Right lobe of liver (tissue), 6 donors: ENCODE measurements at regions not wholly inside any gene's neighbourhood (a gene's known extent, or its start where the extent isn't known, plus 50 kb on each side); places are given as distances from the start of the nearest gene placed in this dataset.

ENCODE experiments used
- ATAC-seq, 4 donors: fragments of 200-7000 bp; cut with Tn5 transposase; one replicate each; pipeline ENCODE4 v1.9.1; 2020; ENCODE audit warnings: mild to moderate bottlenecking in 4 of 4, moderate library complexity in 4 of 4
- DNase-seq, 3 donors: peaks; one replicate each; pipeline ENCODE4 v3.0.0-alpha.2; 2020
- H3K27ac ChIP-seq, 3 donors: fragments of 200-600 bp; one replicate each; pipeline ENCODE4 v1.8.0; 2022
- H3K27me3 ChIP-seq, 2 donors: fragments of 200-600 bp; one replicate each; pipeline ENCODE4 v1.8.0; 2022
- H3K36me3 ChIP-seq, 4 donors: fragments of 200-600 bp; sonication (generic) in 1 of 4; one replicate each; pipeline versions ENCODE4 v1.5.1 to v1.8.0; 2017 to 2022; ENCODE audit warnings: control low read depth in 1 of 4
- H3K4me1 ChIP-seq, 4 donors: fragments of 200-600 bp; sonication (generic) in 1 of 4; one replicate each; pipeline versions ENCODE4 v1.5.1 to v1.8.0; 2017 to 2022; ENCODE audit warnings: control low read depth in 1 of 4
- H3K4me3 ChIP-seq, 3 donors: fragments of 200-600 bp; one replicate each; pipeline ENCODE4 v1.8.0; 2022
- H3K9me3 ChIP-seq, 4 donors: fragments of 200-600 bp; sonication (generic) in 1 of 4; one replicate each; pipeline versions ENCODE4 v1.5.1 to v1.8.0; 2017 to 2022; ENCODE audit warnings: control low read depth in 1 of 4
- CTCF ChIP-seq, 4 donors: fragments of 200-600 bp in 3 of 4; fragments of 450-650 bp in 1 of 4; IDR thresholded peaks; one replicate each; pipeline versions ENCODE4 v1.5.1 to v1.8.0; 2016 to 2022; ENCODE audit warnings: antibody characterized with exemption in 4 of 4, mild to moderate bottlenecking in 2 of 4
- POLR2A ChIP-seq: fragments of 450-650 bp; IDR thresholded peaks from one replicate; pipeline ENCODE4 v1.6.1; 2017; ENCODE audit warnings: antibody characterized with exemption, mild to moderate bottlenecking
- WGBS: methylation state at CpG from one replicate; pipeline ENCODE4 v1.1.6; 2018; ENCODE audit warnings: low coverage, low lambda C conversion rate; ENCODE audit not compliant: insufficient coverage; ENCODE audit errors: missing lambda C conversion rate; 5-methylcytosine and 5-hydroxymethylcytosine counted together
- intact Hi-C, 2 donors: fragments of 100-400 bp; cut with DNase I; formaldehyde crosslinking; loops; one replicate each; pipeline versions ENCODE4 v1.11.2 to v1.14.1; 2022
- donor health status: DM: no; HTN: yes; CAD: no.
- donor health status: DM: no; HTN: no; CAD: no.
- donor health status: DM: no; HTN: no; CAD: no.
- donor health status: DM: no; HTN: yes; CAD: no.
- donor health status: DM: no; HTN: yes; CAD: no.

- Histone ChIP-seq H3K4me1 (peaks cover 0 to 7% (median 3%) of the 10 kb centered on the region in 4 donors), H3K9me3 (no peaks in the 10 kb centered on the region), H3K27ac (peak overlapping the region in 2 of 3 donors; percentile 67 to 72), H3K36me3 (no peaks in the 10 kb centered on the region), H3K4me3 (no peak overlapping the region), H3K27me3 (no peaks in the 10 kb centered on the region)
- no peak for DNase-seq
- no peak for ATAC-seq
- no peak for TF ChIP-seq CTCF (IDR thresholded peaks at IDR 0.05)
- TF ChIP-seq POLR2A, result no peak
- WGBS, result 85% methylated on average over 2 of the region's 2 CpGs
- intact Hi-C loops, result no loop called here
Observed at GRCh38 chr1:212519131-212519530, 86.4 kb downstream of the NENF start.

- Histone ChIP-seq H3K27me3 (no peaks in the 10 kb centered on the region), H3K27ac (no peak overlapping the region), H3K9me3 (no peaks in the 10 kb centered on the region), H3K4me3 (no peak overlapping the region), H3K4me1 (peaks cover 0 to 7% (median 3%) of the 10 kb centered on the region in 4 donors), H3K36me3 (no peaks in the 10 kb centered on the region)
- DNase-seq (no peak), ATAC-seq (no peak)
- intact Hi-C loops, result no loop called here
- TF ChIP-seq CTCF (IDR thresholded peaks at IDR 0.05) (no peak), POLR2A (no peak)
Observed at GRCh38 chr1:212520299-212520698, 87.6 kb downstream of the NENF start.

GRCh38 chr1:212520746-212521145, 87.8 kb upstream of the ATF3 start:
- intact Hi-C loops, result no loop called here
- ATAC-seq (no peak), DNase-seq (no peak)
- WGBS, result 91% methylated on average over 5 of the region's 5 CpGs
- H3K9me3 ChIP-seq, result no peaks in the 10 kb centered on the region
- H3K4me3 ChIP-seq, result no peak overlapping the region
- H3K27ac ChIP-seq, result no peak overlapping the region
- no peaks in the 10 kb centered on the region for H3K27me3 ChIP-seq
- no peaks in the 10 kb centered on the region for H3K36me3 ChIP-seq
- no peak for TF ChIP-seq POLR2A
- TF ChIP-seq CTCF (IDR thresholded peaks at IDR 0.05), result no peak
- H3K4me1 ChIP-seq, result peaks cover 0 to 7% (median 3%) of the 10 kb centered on the region in 4 donors

- Histone ChIP-seq H3K4me1 (no peaks in the 10 kb centered on the region), H3K9me3 (no peaks in the 10 kb centered on the region), H3K36me3 (no peaks in the 10 kb centered on the region), H3K27me3 (no peaks in the 10 kb centered on the region), H3K4me3 (no peak overlapping the region), H3K27ac (no peak overlapping the region)
- ATAC-seq (no peak), DNase-seq (no peak)
- intact Hi-C loops, result no loop called here
- WGBS, result 63% methylated on average over 5 of the region's 7 CpGs
- TF ChIP-seq CTCF (IDR thresholded peaks at IDR 0.05), result no peak
Observed at GRCh38 chr1:212525479-212526110, 83.0 kb upstream of the ATF3 start.

GRCh38 chr1:212526111-212526491, 82.5 kb upstream of the ATF3 start:
- DNase-seq, result no peak
- peak in 1 of 4 donors; percentile 29 for ATAC-seq
- TF ChIP-seq CTCF (IDR thresholded peaks at IDR 0.05) (no peak), POLR2A (no peak)
- H3K4me3 ChIP-seq, result no peak overlapping the region
- H3K9me3 ChIP-seq, result no peaks in the 10 kb centered on the region
- H3K27ac ChIP-seq, result no peak overlapping the region
- H3K27me3 ChIP-seq, result no peaks in the 10 kb centered on the region
- H3K4me1 ChIP-seq, result no peaks in the 10 kb centered on the region
- intact Hi-C loops, result no loop called here
- no peaks in the 10 kb centered on the region for H3K36me3 ChIP-seq
- WGBS, result 95% methylated on average over 3 of the region's 5 CpGs
